ENCODE measurements at regions not wholly inside any gene's neighbourhood (a gene's known extent, or its start where the extent isn't known, plus 50 kb on each side); places are given as distances from the start of the nearest gene placed in this dataset.

GRCh38 chr12:58253663-58254062 is 312.3 kb downstream of the ATP23 start:
- TF ChIP-seq POU2F2 (IDR thresholded peaks at IDR 0.05; ENCODE audit: low read depth, low read length) (no peak), POLR2A (IDR thresholded peaks at IDR 0.05; ENCODE audit: low read depth, low read length) (no peak), POLR2AphosphoS5 (IDR thresholded peaks at IDR 0.05; ENCODE audit: low read depth, low read length) (no peak), TAF1 (IDR thresholded peaks at IDR 0.05; ENCODE audit: low read depth, low read length) (no peak), SPI1 (IDR thresholded peaks at IDR 0.05; ENCODE audit: low read depth, low read length) (no peak), PAX5 (IDR thresholded peaks at IDR 0.05; ENCODE audit: insufficient read depth, low read length, severe bottlenecking) (no peak)
